ENCODE measurements at regions not wholly inside any gene's neighbourhood (a gene's known extent, or its start where the extent isn't known, plus 50 kb on each side); places are given as distances from the start of the nearest gene placed in this dataset.

DNA sequence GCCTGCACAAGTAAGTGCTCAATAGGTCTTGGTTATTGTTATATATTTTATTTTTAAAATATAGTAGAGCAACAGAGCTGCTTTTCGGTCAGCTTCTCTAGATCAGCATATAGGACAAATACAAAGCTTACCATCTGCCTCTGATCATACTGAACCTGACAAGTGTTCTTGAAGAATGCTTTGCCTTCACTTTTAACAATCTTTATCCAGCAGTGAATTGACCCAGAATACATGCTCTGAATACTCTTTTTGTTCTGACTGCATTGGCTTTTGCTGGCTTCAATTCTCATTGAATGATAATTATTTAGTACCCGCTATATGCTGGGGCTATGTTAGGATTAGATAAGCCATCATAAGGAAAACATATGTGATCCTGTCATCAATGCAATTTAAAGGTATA lies 137.8 kb downstream of the DHRS2 start:
- H3K4me1 ChIP-seq: no peaks in the 10 kb centered on the region
- no peaks in the 10 kb centered on the region for H3K4me1 Mint-ChIP-seq (ENCODE audit: low read depth, unreplicated experiment)
- intact Hi-C loops (cut with micrococcal nuclease; ENCODE audit: unreplicated experiment): no loop called here
- H3K4me3 ChIP-seq (ENCODE audit: low read depth, low read length): no peak overlapping the region
- no peaks in the 10 kb centered on the region for H3K36me3 ChIP-seq (ENCODE audit: control insufficient read depth, insufficient read depth, low read length)
- H3K4me3 Mint-ChIP-seq (ENCODE audit: unreplicated experiment): no peak overlapping the region
- H3K27ac Mint-ChIP-seq (ENCODE audit: unreplicated experiment): no peak overlapping the region
- no TSS peak for BruUV-seq (replicated peaks)
- H3K9me3 Mint-ChIP-seq (ENCODE audit: unreplicated experiment): no peaks in the 10 kb centered on the region
- H3K27me3 Mint-ChIP-seq (ENCODE audit: insufficient read depth, unreplicated experiment): peaks cover 13% of the 10 kb centered on the region
- H3K36me3 Mint-ChIP-seq (ENCODE audit: insufficient read depth, unreplicated experiment): no peaks in the 10 kb centered on the region
- no peak for DNase-seq
- ChIA-PET CTCF (interaction anchor here (0.7 kb wide), 1 partner anchor 137 kb away, joined by 3 read pairs; no protein-coding TSS in a partner anchor), POLR2A (no interaction called here)
- TF ChIP-seq, protein P1, sequence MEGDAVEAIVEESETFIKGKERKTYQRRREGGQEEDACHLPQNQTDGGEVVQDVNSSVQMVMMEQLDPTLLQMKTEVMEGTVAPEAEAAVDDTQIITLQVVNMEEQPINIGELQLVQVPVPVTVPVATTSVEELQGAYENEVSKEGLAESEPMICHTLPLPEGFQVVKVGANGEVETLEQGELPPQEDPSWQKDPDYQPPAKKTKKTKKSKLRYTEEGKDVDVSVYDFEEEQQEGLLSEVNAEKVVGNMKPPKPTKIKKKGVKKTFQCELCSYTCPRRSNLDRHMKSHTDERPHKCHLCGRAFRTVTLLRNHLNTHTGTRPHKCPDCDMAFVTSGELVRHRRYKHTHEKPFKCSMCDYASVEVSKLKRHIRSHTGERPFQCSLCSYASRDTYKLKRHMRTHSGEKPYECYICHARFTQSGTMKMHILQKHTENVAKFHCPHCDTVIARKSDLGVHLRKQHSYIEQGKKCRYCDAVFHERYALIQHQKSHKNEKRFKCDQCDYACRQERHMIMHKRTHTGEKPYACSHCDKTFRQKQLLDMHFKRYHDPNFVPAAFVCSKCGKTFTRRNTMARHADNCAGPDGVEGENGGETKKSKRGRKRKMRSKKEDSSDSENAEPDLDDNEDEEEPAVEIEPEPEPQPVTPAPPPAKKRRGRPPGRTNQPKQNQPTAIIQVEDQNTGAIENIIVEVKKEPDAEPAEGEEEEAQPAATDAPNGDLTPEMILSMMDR (IDR thresholded peaks at IDR 0.05; ENCODE audit: insufficient read depth in 1 of 2, low read depth in 1 of 2, low read length in 1 of 2, severe bottlenecking in 1 of 2, unreplicated experiment in 1 of 2): no peak
- H3K9me3 ChIP-seq: no peaks in the 10 kb centered on the region
- no peaks in the 10 kb centered on the region; the same call in 1 of the 2 replicates for H3K27me3 ChIP-seq (replicated peaks; ENCODE audit: control insufficient read depth, insufficient read depth, low read length)

DNA sequence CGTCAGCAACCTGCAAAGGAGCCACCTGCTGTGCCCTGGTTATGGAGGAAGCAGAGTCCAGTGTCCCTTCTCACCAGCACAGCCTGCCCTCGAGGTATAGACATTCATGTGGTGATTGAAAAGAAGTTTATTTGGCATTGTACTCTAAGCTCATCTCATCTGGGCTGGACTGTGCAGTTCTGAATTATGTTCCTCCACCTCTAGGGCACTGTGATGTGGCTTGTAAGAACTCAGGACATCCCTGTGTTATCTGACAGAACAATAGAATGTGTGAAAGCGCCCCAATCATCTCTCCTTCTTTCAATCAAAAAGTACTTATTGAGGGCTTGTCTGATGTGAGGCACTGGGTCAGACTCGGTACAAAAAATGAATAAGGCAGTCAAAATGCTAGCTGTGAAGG lies 140.1 kb downstream of the DHRS2 start:
- H3K27me3 ChIP-seq (replicated peaks; ENCODE audit: control insufficient read depth, insufficient read depth, low read length): no peaks in the 10 kb centered on the region; the same call in 1 of the 2 replicates
- Mint-ChIP-seq H3K4me1 (ENCODE audit: low read depth, unreplicated experiment) (no peaks in the 10 kb centered on the region), H3K36me3 (ENCODE audit: insufficient read depth, unreplicated experiment) (no peaks in the 10 kb centered on the region), H3K9me3 (ENCODE audit: unreplicated experiment) (no peaks in the 10 kb centered on the region), H3K27ac (ENCODE audit: unreplicated experiment) (no peak overlapping the region), H3K27me3 (ENCODE audit: insufficient read depth, unreplicated experiment) (peaks cover 19% of the 10 kb centered on the region), H3K4me3 (ENCODE audit: unreplicated experiment) (no peak overlapping the region)
- H3K9me3 ChIP-seq: no peaks in the 10 kb centered on the region
- peak in 1 of 2 experiments; percentile 1 for DNase-seq
- TF ChIP-seq, protein P1 (IDR thresholded peaks at IDR 0.05; ENCODE audit: insufficient read depth in 1 of 2, low read depth in 1 of 2, low read length in 1 of 2, severe bottlenecking in 1 of 2, unreplicated experiment in 1 of 2): no peak
- ChIA-PET CTCF (no interaction called here), POLR2A (no interaction called here)
- no peak overlapping the region for H3K4me3 ChIP-seq (ENCODE audit: low read depth, low read length)
- intact Hi-C loops (cut with micrococcal nuclease; ENCODE audit: unreplicated experiment): no loop called here
- no TSS peak for BruUV-seq (replicated peaks)
- no peaks in the 10 kb centered on the region for H3K4me1 ChIP-seq
- H3K36me3 ChIP-seq (ENCODE audit: control insufficient read depth, insufficient read depth, low read length): no peaks in the 10 kb centered on the region

DNA sequence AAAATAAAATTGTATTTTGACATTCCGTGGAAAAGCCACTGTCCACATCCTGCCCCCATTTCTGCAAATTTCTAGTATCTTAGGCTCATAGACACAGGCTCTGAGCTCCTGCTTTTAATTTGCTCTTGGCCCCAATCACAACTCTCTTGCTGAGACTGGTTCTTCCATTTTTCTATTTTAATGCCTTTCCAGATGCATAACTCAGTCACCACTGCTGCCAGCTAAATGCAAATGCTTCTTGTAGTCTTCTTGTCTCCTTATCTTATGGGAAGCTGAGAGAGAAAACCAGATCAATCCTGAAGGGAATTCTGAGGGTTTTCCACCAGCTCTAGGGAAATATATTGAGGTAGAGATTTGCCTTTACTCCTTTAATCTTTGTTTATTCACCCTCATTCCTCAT lies 149.0 kb downstream of the DHRS2 start:
- no peaks in the 10 kb centered on the region for H3K36me3 ChIP-seq (ENCODE audit: control insufficient read depth, insufficient read depth, low read length)
- peaks cover 7% of the 10 kb centered on the region for H3K27me3 Mint-ChIP-seq (ENCODE audit: insufficient read depth, unreplicated experiment)
- BruUV-seq (replicated peaks): no TSS peak
- intact Hi-C loops (cut with micrococcal nuclease; ENCODE audit: unreplicated experiment): no loop called here
- H3K4me1 ChIP-seq: no peaks in the 10 kb centered on the region
- CTCF ChIA-PET: no interaction called here
- H3K36me3 Mint-ChIP-seq (ENCODE audit: insufficient read depth, unreplicated experiment): no peaks in the 10 kb centered on the region
- no peak overlapping the region for H3K27ac Mint-ChIP-seq (ENCODE audit: unreplicated experiment)
- H3K9me3 Mint-ChIP-seq (ENCODE audit: unreplicated experiment): no peaks in the 10 kb centered on the region
- H3K4me3 ChIP-seq (ENCODE audit: low read depth, low read length): no peak overlapping the region
- TF ChIP-seq, protein P1 (IDR thresholded peaks at IDR 0.05; ENCODE audit: insufficient read depth in 1 of 2, low read depth in 1 of 2, low read length in 1 of 2, severe bottlenecking in 1 of 2, unreplicated experiment in 1 of 2): no peak
- H3K4me3 Mint-ChIP-seq (ENCODE audit: unreplicated experiment): no peak overlapping the region
- no peak for DNase-seq
- H3K4me1 Mint-ChIP-seq (ENCODE audit: low read depth, unreplicated experiment): no peaks in the 10 kb centered on the region
- POLR2A ChIA-PET: no interaction called here
- no peaks in the 10 kb centered on the region for H3K27me3 ChIP-seq (replicated peaks; ENCODE audit: control insufficient read depth, insufficient read depth, low read length)
- H3K9me3 ChIP-seq: no peaks in the 10 kb centered on the region; the same call in 1 of the 2 replicates

All from Caco-2 (cell line).